ENCODE measurements at regions not wholly inside any gene's neighbourhood (a gene's known extent, or its start where the extent isn't known, plus 50 kb on each side); places are given as distances from the start of the nearest gene placed in this dataset.

DNA sequence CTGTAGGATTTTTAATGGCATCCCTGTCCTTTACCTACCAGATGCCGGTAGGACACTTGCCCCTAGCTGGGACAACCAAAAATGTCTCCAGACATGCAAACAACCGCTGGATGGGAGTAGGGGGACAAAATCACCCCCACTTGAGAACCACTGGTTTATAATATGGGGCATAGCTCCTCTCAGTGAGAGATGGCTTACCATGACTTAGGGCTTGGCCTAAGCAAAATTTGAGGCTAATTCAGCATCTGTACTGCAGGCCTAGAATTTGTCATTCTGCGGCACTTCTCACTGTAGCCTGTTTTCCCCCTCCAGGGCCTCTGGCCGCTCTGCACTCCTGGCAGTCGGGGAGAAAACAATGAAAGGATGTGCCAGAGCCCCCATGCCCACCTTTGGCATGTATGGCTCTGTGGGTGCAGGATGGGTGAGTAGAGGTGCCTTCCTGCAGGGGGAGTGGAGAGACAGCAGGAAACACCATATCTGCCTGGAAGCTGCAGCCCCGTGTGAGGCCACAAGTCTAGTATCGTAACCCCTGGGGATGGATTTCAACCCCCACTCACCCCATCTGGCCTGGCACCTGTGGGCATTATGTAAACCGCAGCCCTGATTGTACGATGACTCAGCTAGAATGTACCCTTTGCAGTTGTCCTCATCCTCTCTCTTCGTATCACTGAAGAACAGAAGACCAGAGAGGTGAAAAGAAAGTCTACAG lies 268.1 kb downstream of the SOX9 start:
- no peaks in the 10 kb centered on the region for H3K4me1 ChIP-seq (ENCODE audit: control insufficient read depth in 3 of 3, insufficient read depth in 3 of 3, low read length in 3 of 3)
- no peak overlapping the region for H3K4me3 ChIP-seq (ENCODE audit: low read length in 3 of 3)
- H3K36me3 ChIP-seq (ENCODE audit: control insufficient read depth in 3 of 3, insufficient read depth in 3 of 3, low read length in 3 of 3): no peaks in the 10 kb centered on the region
- H3K9me3 ChIP-seq (ENCODE audit: control insufficient read depth in 3 of 3, low read length in 3 of 3): no peaks in the 10 kb centered on the region
- peaks cover 0 to 2% (median 2%) of the 10 kb centered on the region in 3 donors for H3K27me3 ChIP-seq (ENCODE audit: control insufficient read depth in 3 of 3, insufficient read depth in 3 of 3, low read length in 3 of 3)
- H3K9ac ChIP-seq (ENCODE audit: low read depth in 1 of 3, low read length in 3 of 3): no peak overlapping the region
- no peak overlapping the region for H3K27ac ChIP-seq (ENCODE audit: low read depth, low read length)

DNA sequence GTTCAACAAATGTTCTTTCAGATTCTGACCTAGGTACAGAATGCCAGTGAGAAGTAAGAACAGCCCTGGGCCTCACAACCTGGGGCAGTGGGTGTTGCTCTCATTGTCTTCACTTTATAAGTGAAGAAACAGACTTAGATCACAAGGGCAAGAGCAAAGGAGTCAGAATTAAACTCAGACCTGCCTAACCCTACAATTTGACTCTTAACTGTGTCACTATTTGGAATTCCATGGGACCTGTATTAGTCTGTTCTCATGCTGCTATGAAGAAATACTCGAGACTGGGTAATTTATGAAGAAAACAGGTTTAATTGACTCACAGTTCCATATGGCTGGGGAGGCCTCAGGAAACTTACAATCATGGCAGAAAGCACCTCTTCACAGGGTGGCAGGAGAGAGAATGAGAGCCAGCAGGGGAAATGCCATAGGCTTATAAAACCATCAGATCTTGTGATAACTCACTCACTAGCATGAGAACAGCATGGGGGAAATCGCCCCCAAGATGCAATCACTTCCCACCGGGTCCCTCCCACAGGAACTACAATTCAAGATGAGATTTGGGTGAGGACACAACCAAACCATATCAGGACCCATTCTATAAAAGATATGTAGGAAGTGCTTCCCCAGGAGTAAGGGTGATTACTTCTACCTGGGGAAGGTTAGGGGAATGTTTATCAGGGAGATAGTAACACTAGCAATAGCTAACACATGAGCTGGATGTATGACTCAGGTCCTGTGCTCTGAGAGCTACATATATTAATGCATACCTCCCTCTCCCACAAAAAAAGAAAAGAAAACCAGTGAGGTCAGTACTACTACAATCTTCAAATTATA lies 270.1 kb downstream of the SOX9 start:
- Histone ChIP-seq H3K4me1 (ENCODE audit: control insufficient read depth in 3 of 3, insufficient read depth in 3 of 3, low read length in 3 of 3) (no peaks in the 10 kb centered on the region), H3K9ac (ENCODE audit: low read depth in 1 of 3, low read length in 3 of 3) (no peak overlapping the region), H3K36me3 (ENCODE audit: control insufficient read depth in 3 of 3, insufficient read depth in 3 of 3, low read length in 3 of 3) (no peaks in the 10 kb centered on the region), H3K27ac (ENCODE audit: low read depth, low read length) (no peak overlapping the region), H3K27me3 (ENCODE audit: control insufficient read depth in 3 of 3, insufficient read depth in 3 of 3, low read length in 3 of 3) (peaks cover 0 to 2% (median 2%) of the 10 kb centered on the region in 3 donors), H3K9me3 (ENCODE audit: control insufficient read depth in 3 of 3, low read length in 3 of 3) (no peaks in the 10 kb centered on the region), H3K4me3 (ENCODE audit: low read length in 3 of 3) (no peak overlapping the region)

DNA sequence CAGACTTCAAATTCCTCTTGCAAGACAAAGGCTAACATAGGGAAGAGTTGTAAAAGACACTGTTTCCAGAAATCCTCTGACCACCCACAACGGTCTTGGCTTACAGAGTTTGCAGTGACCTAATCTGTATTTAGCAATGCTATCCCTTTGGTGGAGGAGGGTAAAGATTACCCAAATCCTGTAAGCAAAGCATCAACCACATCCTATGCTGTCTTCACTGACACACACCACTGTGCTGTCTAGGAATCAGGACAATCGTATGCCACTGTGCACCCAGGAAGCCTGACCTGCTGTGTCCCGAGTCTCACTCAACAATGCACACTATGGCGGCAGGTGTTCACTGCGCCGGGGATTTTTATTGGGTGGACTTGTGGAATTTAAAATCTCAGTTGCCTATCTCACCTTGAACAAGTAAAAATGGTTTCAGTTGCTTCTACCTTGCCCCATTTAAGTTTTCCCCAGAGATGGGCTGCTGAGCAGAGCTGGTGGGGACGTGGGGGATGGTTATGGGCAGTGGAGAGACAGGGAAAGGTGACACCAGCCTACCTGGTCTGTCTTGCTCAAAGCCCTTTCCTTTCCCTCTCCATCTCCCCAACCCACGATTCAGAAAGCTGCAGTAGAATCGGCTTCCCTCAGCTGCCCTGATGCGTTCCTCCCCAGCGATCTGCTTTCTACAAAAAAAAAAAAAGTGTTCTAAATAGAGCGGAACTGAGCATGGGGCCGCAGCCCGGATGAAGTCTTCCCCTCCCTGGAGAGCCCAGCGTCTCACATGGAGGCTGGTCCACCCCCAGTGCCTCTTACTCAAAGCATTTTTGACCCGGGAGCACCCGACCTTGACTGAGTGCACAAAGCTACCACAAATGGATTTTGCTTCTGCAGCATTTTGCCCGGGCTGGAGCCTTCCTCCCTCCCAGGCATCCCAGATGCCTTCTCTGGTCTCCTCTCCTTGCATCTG lies 271.5 kb downstream of the SOX9 start:
- no peaks in the 10 kb centered on the region for H3K9me3 ChIP-seq (ENCODE audit: control insufficient read depth in 3 of 3, low read length in 3 of 3)
- H3K9ac ChIP-seq (ENCODE audit: low read depth in 1 of 3, low read length in 3 of 3): no peak overlapping the region
- H3K4me3 ChIP-seq (ENCODE audit: low read length in 3 of 3): no peak overlapping the region
- H3K27me3 ChIP-seq (ENCODE audit: control insufficient read depth in 3 of 3, insufficient read depth in 3 of 3, low read length in 3 of 3): peaks cover 0 to 2% (median 2%) of the 10 kb centered on the region in 3 donors
- no peaks in the 10 kb centered on the region for H3K4me1 ChIP-seq (ENCODE audit: control insufficient read depth in 3 of 3, insufficient read depth in 3 of 3, low read length in 3 of 3)
- H3K27ac ChIP-seq (ENCODE audit: low read depth, low read length): no peak overlapping the region
- H3K36me3 ChIP-seq (ENCODE audit: control insufficient read depth in 3 of 3, insufficient read depth in 3 of 3, low read length in 3 of 3): no peaks in the 10 kb centered on the region

DNA sequence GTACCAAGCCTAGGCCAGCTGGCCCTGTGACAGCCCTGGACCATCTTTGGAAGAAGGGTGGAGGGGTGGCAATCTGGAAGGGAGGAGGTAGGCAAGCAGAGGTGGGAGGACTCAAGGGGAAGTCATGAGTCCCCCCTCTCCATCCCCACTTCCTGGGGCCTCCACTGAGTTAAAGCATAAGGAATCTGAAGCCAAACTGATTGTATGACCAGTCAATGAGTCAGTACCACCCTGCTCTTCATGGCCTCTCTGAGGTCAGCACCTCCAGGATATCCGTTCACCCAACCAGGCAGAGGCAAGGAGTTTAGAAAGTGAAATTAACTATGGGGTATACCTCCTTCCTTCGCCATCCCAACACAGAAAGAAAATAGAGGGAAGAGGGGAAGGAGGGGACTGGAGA lies 272.7 kb downstream of the SOX9 start:
- H3K27me3 ChIP-seq (ENCODE audit: control insufficient read depth in 3 of 3, insufficient read depth in 3 of 3, low read length in 3 of 3): peaks cover 0 to 2% (median 2%) of the 10 kb centered on the region in 3 donors
- H3K9me3 ChIP-seq (ENCODE audit: control insufficient read depth in 3 of 3, low read length in 3 of 3): no peaks in the 10 kb centered on the region
- H3K36me3 ChIP-seq (ENCODE audit: control insufficient read depth in 3 of 3, insufficient read depth in 3 of 3, low read length in 3 of 3): no peaks in the 10 kb centered on the region
- H3K27ac ChIP-seq (ENCODE audit: low read depth, low read length): no peak overlapping the region
- no peak overlapping the region for H3K4me3 ChIP-seq (ENCODE audit: low read length in 3 of 3)
- no peaks in the 10 kb centered on the region for H3K4me1 ChIP-seq (ENCODE audit: control insufficient read depth in 3 of 3, insufficient read depth in 3 of 3, low read length in 3 of 3)
- no peak overlapping the region for H3K9ac ChIP-seq (ENCODE audit: low read depth in 1 of 3, low read length in 3 of 3)

DNA sequence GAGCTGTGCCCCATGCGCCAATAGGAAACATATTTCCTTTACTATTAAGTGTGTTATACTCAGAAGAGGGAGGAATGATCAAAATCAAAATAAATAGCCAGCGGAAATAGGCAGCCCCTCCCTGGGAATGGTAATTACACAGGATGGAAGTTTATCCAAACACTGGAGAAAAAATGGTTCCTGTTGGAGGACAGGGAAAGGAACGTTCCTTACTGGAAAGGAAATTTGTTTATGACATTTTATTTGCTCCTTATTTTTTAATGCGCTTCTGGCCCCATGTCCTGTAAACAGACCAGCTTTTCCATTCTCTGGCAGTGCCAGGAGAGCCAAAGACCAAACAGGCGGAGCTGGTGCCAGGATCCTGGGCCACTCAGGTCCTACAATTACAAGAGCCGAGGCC lies 273.7 kb downstream of the SOX9 start:
- H3K27me3 ChIP-seq (ENCODE audit: control insufficient read depth in 3 of 3, insufficient read depth in 3 of 3, low read length in 3 of 3): peaks cover 0 to 2% (median 2%) of the 10 kb centered on the region in 3 donors
- H3K36me3 ChIP-seq (ENCODE audit: control insufficient read depth in 3 of 3, insufficient read depth in 3 of 3, low read length in 3 of 3): no peaks in the 10 kb centered on the region
- no peak overlapping the region for H3K9ac ChIP-seq (ENCODE audit: low read depth in 1 of 3, low read length in 3 of 3)
- no peak overlapping the region for H3K4me3 ChIP-seq (ENCODE audit: low read length in 3 of 3)
- no peaks in the 10 kb centered on the region for H3K4me1 ChIP-seq (ENCODE audit: control insufficient read depth in 3 of 3, insufficient read depth in 3 of 3, low read length in 3 of 3)
- no peaks in the 10 kb centered on the region for H3K9me3 ChIP-seq (ENCODE audit: control insufficient read depth in 3 of 3, low read length in 3 of 3)
- H3K27ac ChIP-seq (ENCODE audit: low read depth, low read length): no peak overlapping the region

DNA sequence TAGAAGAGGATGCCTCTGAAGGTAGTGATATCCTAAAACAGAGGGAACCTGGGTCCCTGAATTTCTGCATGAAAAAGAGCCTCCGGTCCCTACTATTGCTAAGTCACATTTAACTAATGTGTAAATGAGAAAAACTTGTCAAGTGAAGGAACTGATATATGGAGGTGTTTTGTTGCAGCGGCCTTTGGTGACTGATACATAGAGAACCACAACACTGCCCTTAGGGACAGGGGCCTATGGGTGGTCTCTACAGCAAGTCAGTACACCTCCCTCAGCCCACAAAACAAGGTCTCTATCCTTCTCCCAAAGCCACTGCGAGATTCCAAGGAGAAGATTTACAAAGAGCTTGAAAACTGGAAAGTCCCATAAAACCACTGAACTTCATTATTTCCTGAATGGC lies 275.3 kb downstream of the SOX9 start:
- Histone ChIP-seq H3K4me3 (ENCODE audit: low read length in 3 of 3) (no peak overlapping the region), H3K36me3 (ENCODE audit: control insufficient read depth in 3 of 3, insufficient read depth in 3 of 3, low read length in 3 of 3) (no peaks in the 10 kb centered on the region), H3K27me3 (ENCODE audit: control insufficient read depth in 3 of 3, insufficient read depth in 3 of 3, low read length in 3 of 3) (peaks cover 0 to 2% (median 2%) of the 10 kb centered on the region in 3 donors), H3K27ac (ENCODE audit: low read depth, low read length) (no peak overlapping the region), H3K4me1 (ENCODE audit: control insufficient read depth in 3 of 3, insufficient read depth in 3 of 3, low read length in 3 of 3) (no peaks in the 10 kb centered on the region), H3K9me3 (ENCODE audit: control insufficient read depth in 3 of 3, low read length in 3 of 3) (no peaks in the 10 kb centered on the region), H3K9ac (ENCODE audit: low read depth in 1 of 3, low read length in 3 of 3) (no peak overlapping the region)

DNA sequence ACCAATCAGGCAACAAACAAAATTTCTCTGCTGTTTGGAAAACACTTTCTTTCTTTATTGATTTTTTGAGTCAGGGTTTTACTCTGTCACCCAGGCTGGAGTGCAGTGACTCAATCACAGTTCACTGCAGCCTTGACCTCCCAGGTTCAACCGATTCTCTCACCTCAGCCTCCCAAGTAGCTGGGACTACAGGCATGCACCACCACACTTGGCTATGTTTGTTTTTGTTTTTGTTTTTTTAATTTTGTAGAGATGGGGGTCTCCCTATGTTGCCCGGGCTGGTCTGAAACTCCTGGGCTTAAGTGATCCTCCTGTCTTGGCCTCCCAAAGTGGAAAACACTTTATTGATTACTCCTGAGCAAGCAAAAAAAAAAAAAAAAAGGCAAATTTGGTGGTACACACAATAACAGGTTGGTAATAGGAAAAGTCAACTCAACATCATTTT lies 276.4 kb downstream of the SOX9 start:
- no peaks in the 10 kb centered on the region for H3K9me3 ChIP-seq (ENCODE audit: control insufficient read depth in 3 of 3, low read length in 3 of 3)
- no peak overlapping the region for H3K27ac ChIP-seq (ENCODE audit: low read depth, low read length)
- no peak overlapping the region for H3K4me3 ChIP-seq (ENCODE audit: low read length in 3 of 3)
- H3K27me3 ChIP-seq (ENCODE audit: control insufficient read depth in 3 of 3, insufficient read depth in 3 of 3, low read length in 3 of 3): peaks cover 0 to under 1% (median 0%) of the 10 kb centered on the region in 3 donors
- H3K4me1 ChIP-seq (ENCODE audit: control insufficient read depth in 3 of 3, insufficient read depth in 3 of 3, low read length in 3 of 3): no peaks in the 10 kb centered on the region
- no peak overlapping the region for H3K9ac ChIP-seq (ENCODE audit: low read depth in 1 of 3, low read length in 3 of 3)
- H3K36me3 ChIP-seq (ENCODE audit: control insufficient read depth in 3 of 3, insufficient read depth in 3 of 3, low read length in 3 of 3): no peaks in the 10 kb centered on the region

DNA sequence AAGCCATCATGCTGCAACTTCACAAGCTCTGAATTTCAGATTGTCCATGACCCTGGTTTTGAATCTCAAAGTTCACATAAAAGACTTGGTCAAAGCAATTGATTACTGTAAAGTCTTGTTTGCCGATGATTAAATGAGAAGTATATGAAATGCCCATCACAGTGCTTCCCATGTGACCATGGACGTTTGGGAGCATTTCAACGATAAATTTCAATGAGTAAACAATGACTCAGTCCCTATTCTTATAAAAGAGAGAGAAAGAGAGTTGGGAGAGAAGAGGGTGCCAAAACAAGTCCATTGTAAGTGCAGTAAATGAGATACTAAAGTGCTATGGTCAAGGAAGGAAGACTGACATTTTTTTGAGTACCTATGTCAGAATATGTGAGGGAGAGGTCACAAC lies 276.9 kb downstream of the SOX9 start:
- H3K4me3 ChIP-seq (ENCODE audit: low read length in 3 of 3): no peak overlapping the region
- H3K9ac ChIP-seq (ENCODE audit: low read depth in 1 of 3, low read length in 3 of 3): no peak overlapping the region
- no peak overlapping the region for H3K27ac ChIP-seq (ENCODE audit: low read depth, low read length)
- H3K4me1 ChIP-seq (ENCODE audit: control insufficient read depth in 3 of 3, insufficient read depth in 3 of 3, low read length in 3 of 3): no peaks in the 10 kb centered on the region
- no peaks in the 10 kb centered on the region for H3K9me3 ChIP-seq (ENCODE audit: control insufficient read depth in 3 of 3, low read length in 3 of 3)
- no peaks in the 10 kb centered on the region for H3K27me3 ChIP-seq (ENCODE audit: control insufficient read depth in 3 of 3, insufficient read depth in 3 of 3, low read length in 3 of 3)
- no peaks in the 10 kb centered on the region for H3K36me3 ChIP-seq (ENCODE audit: control insufficient read depth in 3 of 3, insufficient read depth in 3 of 3, low read length in 3 of 3)

DNA sequence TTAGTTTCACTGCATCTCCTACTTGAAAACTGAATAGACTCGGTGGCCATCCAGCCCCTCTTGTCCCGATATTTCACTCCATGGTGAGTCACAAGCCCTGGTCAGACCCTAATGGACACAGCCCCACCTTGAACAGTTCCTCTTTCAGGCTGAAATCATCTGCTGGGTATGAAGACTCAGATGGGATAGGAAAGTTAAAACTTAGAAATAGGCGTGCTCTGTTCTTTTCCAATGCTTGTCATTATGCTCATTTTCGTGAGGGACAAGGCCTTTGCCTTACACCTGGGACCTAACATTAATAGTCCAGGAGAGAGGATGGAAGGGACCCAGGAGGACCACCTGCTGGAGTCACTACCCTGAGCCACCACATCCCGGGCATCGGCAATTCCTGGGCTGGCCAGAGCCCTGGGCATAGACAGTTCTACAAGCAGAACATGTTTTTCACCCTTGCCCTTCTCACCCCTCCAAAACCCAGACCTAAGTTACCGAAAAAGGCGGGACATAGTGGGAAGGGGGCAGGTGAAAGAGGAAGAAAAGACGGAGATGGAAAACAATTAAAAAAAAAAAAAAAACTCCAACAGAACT lies 278.3 kb downstream of the SOX9 start:
- Histone ChIP-seq H3K4me1 (ENCODE audit: control insufficient read depth in 3 of 3, insufficient read depth in 3 of 3, low read length in 3 of 3) (no peaks in the 10 kb centered on the region), H3K27ac (ENCODE audit: low read depth, low read length) (no peak overlapping the region), H3K9ac (ENCODE audit: low read depth in 1 of 3, low read length in 3 of 3) (no peak overlapping the region), H3K27me3 (ENCODE audit: control insufficient read depth in 3 of 3, insufficient read depth in 3 of 3, low read length in 3 of 3) (no peaks in the 10 kb centered on the region), H3K9me3 (ENCODE audit: control insufficient read depth in 3 of 3, low read length in 3 of 3) (no peaks in the 10 kb centered on the region), H3K4me3 (ENCODE audit: low read length in 3 of 3) (no peak overlapping the region), H3K36me3 (ENCODE audit: control insufficient read depth in 3 of 3, insufficient read depth in 3 of 3, low read length in 3 of 3) (no peaks in the 10 kb centered on the region)

Data from skeletal muscle tissue (tissue), 3 donors.